ENCODE measurements at regions not wholly inside any gene's neighbourhood (a gene's known extent, or its start where the extent isn't known, plus 50 kb on each side); places are given as distances from the start of the nearest gene placed in this dataset.
"Not testable (repeated sequence)": the region's sequence is repeated elsewhere in the genome, so short reads cannot be mapped to it uniquely, and the experiment has no call there.

GRCh38 chr6:69456086-69456485, 340.7 kb downstream of the LMBRD1 start:
- in situ Hi-C loops (cut with HindIII; ENCODE audit: low sequenced_read_pairs), result no loop called here
- no peak for TF ChIP-seq CTCF (IDR thresholded peaks at IDR 0.05; ENCODE audit: low read depth, low read length)
- no peak overlapping the region for H3K4me3 ChIP-seq (ENCODE audit: low read depth, low read length)
- DNase-seq (ENCODE audit: low read depth, low spot score), result no peak

DNA sequence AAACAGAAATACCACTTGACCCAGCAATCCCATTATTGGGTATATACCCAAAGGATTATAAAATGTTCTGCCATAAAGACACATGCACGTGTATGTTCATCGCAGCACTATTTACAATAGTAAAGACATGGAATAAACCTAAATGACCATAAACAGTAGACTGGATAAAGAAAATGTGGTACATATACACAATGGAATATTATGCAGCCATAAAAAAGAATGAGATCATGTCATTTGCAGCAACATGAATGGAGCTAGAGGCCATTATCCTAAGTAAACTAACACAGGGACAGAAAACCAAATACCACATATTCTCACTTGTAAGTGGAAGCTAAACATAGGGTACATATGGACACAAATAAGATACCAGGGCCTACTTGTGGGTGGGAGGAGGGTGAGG, 342.2 kb downstream of the LMBRD1 start:
- H3K4me3 ChIP-seq (ENCODE audit: low read depth, low read length); DNase-seq (ENCODE audit: low read depth, low spot score); in situ Hi-C loops (cut with HindIII; ENCODE audit: low sequenced_read_pairs): not testable (repeated sequence)

GRCh38 chr6:69450493-69450892, 346.3 kb downstream of the LMBRD1 start:
- H3K4me3 ChIP-seq (ENCODE audit: low read depth, low read length); DNase-seq (ENCODE audit: low read depth, low spot score); in situ Hi-C loops (cut with HindIII; ENCODE audit: low sequenced_read_pairs): not testable (repeated sequence)

GRCh38 chr6:69449887-69450286, 346.9 kb downstream of the LMBRD1 start:
- in situ Hi-C loops (cut with HindIII; ENCODE audit: low sequenced_read_pairs), result no loop called here
- TF ChIP-seq CTCF (IDR thresholded peaks at IDR 0.05; ENCODE audit: low read depth, low read length), result no peak

More at GRCh38 chr6:69449887-69450286, 346.9 kb downstream of the LMBRD1 start:
- DNase-seq (ENCODE audit: low read depth, low spot score), result no peak
- no peak overlapping the region for H3K4me3 ChIP-seq (ENCODE audit: low read depth, low read length)
